HepG2 (cell line): ENCODE measurements at regions not wholly inside any gene's neighbourhood (a gene's known extent, or its start where the extent isn't known, plus 50 kb on each side); places are given as distances from the start of the nearest gene placed in this dataset.

ENCODE experiments used
- ATAC-seq: fragments of 200-7000 bp; cut with Tn5 transposase; 3 replicates; pipeline ENCODE4 v1.9.1; 2020; ENCODE audit warnings: mild to moderate bottlenecking, moderate library complexity
- BruUV-seq: library from RNA; stranded (reverse); fragments of 400-500 nt; replicated peaks from 2 replicates; lab custom pipeline; 2021; lab: Mats Ljungman, UMichigan
- CTCF ChIA-PET: fragments of 300-600 bp; formaldehyde crosslinking; extraction: SDS; loops from one replicate; lab custom pipeline; 2021; ENCODE audit warnings: low total read pairs, inconsistent platforms, low intra/inter-chr PET ratio; lab: Yijun Ruan, JAX
- POLR2A ChIA-PET: fragments of 350-600 bp; sonication (Branson Sonifier 250); formaldehyde crosslinking; loops from one replicate; lab custom pipeline; 2020; ENCODE audit warnings: antibody characterized with exemption, inconsistent platforms; lab: Yijun Ruan, JAX
- DNase-seq: peaks from one replicate; pipeline ENCODE4 v3.0.0-alpha.2; 2015; ENCODE audit warnings: low spot score
- FAIRE-seq: peaks from 3 replicates; lab custom pipeline; 2011; peaks lifted over from hg19 to GRCh38; lab: Jason Lieb, UNC
- H2AFZ ChIP-seq: one replicate; pipeline ENCODE4 v1.6.1; 2011; ENCODE audit warnings: low read length, inconsistent platforms
- H3K27ac ChIP-seq: fragments of 300-600 bp; 3 replicates; pipeline ENCODE4 v1.8.0; 2011; ENCODE audit warnings: mixed run types, mild to moderate bottlenecking, mixed read lengths, low read length, inconsistent platforms; ENCODE audit not compliant: insufficient read depth; ENCODE audit errors: extremely low read length
- H3K27me3 ChIP-seq, 2 experiments: fragments of 200-600 bp in 1 of 2; 2 replicates in 1 of 2; 3 replicates in 1 of 2; pipeline versions ENCODE4 v1.6.0 to v1.8.0; 2011; ENCODE audit warnings: low read length in 2 of 2, mild to moderate bottlenecking in 2 of 2, moderate library complexity in 2 of 2, inconsistent platforms in 1 of 2; ENCODE audit not compliant: insufficient read depth in 2 of 2, control insufficient read depth in 1 of 2
- H3K36me3 ChIP-seq, 2 experiments: fragments of 200-600 bp in 1 of 2; replicated peaks in 1 of 2; 2 replicates in 1 of 2; 3 replicates in 1 of 2; pipeline versions ENCODE4 v1.5.1 to v1.8.0; 2011; ENCODE audit warnings: low read length in 2 of 2, inconsistent platforms in 1 of 2; ENCODE audit not compliant: insufficient read depth in 2 of 2, control insufficient read depth in 1 of 2
- H3K4me1 ChIP-seq: 2 replicates; pipeline ENCODE4 v1.5.1; 2012; ENCODE audit warnings: low read length, inconsistent platforms; ENCODE audit not compliant: insufficient read depth
- H3K4me2 ChIP-seq: 2 replicates; pipeline ENCODE4 v1.6.0; 2011; ENCODE audit warnings: low read depth, low read length, inconsistent platforms
- H3K4me3 ChIP-seq, 3 experiments: fragments of 200-600 bp in 1 of 3; sonication (generic), shearing (Covaris generic) in 1 of 3; replicated peaks in 1 of 3; 2 replicates each; pipeline ENCODE4 v1.5.1; 2011 to 2016; ENCODE audit warnings: low read length in 3 of 3, inconsistent platforms in 2 of 3, low read depth in 2 of 3, mild to moderate bottlenecking in 2 of 3, control low read depth in 1 of 3, mixed read lengths in 1 of 3; ENCODE audit not compliant: insufficient read depth in 1 of 3
- H3K79me2 ChIP-seq: one replicate; pipeline ENCODE4 v1.6.1; 2011; ENCODE audit warnings: low read length, inconsistent platforms; ENCODE audit not compliant: insufficient read depth
- H3K9ac ChIP-seq: 2 replicates; pipeline ENCODE4 v1.6.0; 2011; ENCODE audit warnings: mild to moderate bottlenecking, low read depth, low read length, inconsistent platforms; ENCODE audit not compliant: insufficient read depth
- H3K9me3 ChIP-seq: 2 replicates; pipeline ENCODE4 v1.5.1; 2012; ENCODE audit warnings: mild to moderate bottlenecking, low read length
- H4K20me1 ChIP-seq: 2 replicates; pipeline ENCODE4 v1.6.0; 2011; ENCODE audit warnings: inconsistent platforms, mild to moderate bottlenecking, low read length, moderate library complexity; ENCODE audit not compliant: insufficient read depth
- ATM ChIP-seq: fragments of 450-650 bp; IDR thresholded peaks from 2 replicates; pipeline ENCODE4 v1.7.1; 2017; ENCODE audit warnings: mild to moderate bottlenecking, borderline replicate concordance
- KAT2B ChIP-seq: fragments of 150-350 bp; IDR thresholded peaks from 2 replicates; pipeline ENCODE4 v1.6.1; 2014; ENCODE audit warnings: low read depth, low read length, borderline replicate concordance
- KLF12 ChIP-seq: sonication (generic); formaldehyde crosslinking; IDR thresholded peaks from 2 replicates; pipeline ENCODE4 v1.4.0; 2020; ENCODE audit warnings: missing genetic modification reagents, borderline replicate concordance
- NFATC3 ChIP-seq: sonication (generic); formaldehyde crosslinking; IDR thresholded peaks from 2 replicates; pipeline ENCODE4 v1.5.1; 2020; ENCODE audit warnings: mild to moderate bottlenecking, missing genetic modification reagents
- NONO ChIP-seq, 2 experiments: fragments of 450-650 bp in 1 of 2; sonication (generic) in 1 of 2; formaldehyde crosslinking in 1 of 2; IDR thresholded peaks in 1 of 2; conservative IDR thresholded peaks in 1 of 2; 2 replicates each; pipeline versions ENCODE4 v1.6.1 to v1.8.0; 2017 to 2022; ENCODE audit warnings: mild to moderate bottlenecking in 1 of 2, missing genetic modification reagents in 1 of 2, moderate library complexity in 1 of 2
- SOX6 ChIP-seq, 2 experiments: fragments of 450-650 bp in 1 of 2; sonication (generic) in 1 of 2; formaldehyde crosslinking in 1 of 2; IDR thresholded peaks; 2 replicates each; pipeline versions ENCODE4 v1.4.0 to v1.6.1; 2017 to 2020; ENCODE audit warnings: antibody characterized with exemption in 1 of 2, mild to moderate bottlenecking in 1 of 2, missing genetic modification reagents in 1 of 2
- TAF15 ChIP-seq: fragments of 200-400 bp; formaldehyde crosslinking; IDR thresholded peaks from one replicate; pipeline ENCODE4 v1.6.1; 2018; ENCODE audit warnings: mild to moderate bottlenecking, low read depth, low read length; ENCODE audit not compliant: poor library complexity, severe bottlenecking
- XBP1 ChIP-seq: sonication (generic); formaldehyde crosslinking; IDR thresholded peaks from 2 replicates; pipeline ENCODE4 v1.5.0; 2020; ENCODE audit warnings: missing genetic modification reagents
- ZEB1 ChIP-seq: IDR thresholded peaks from 2 replicates; pipeline ENCODE4 v1.6.1; 2012; ENCODE audit warnings: mild to moderate bottlenecking, low read depth, inconsistent platforms; ENCODE audit not compliant: insufficient replicate concordance
- ZIK1 ChIP-seq: sonication (generic); formaldehyde crosslinking; IDR thresholded peaks from 2 replicates; pipeline ENCODE4 v1.5.0; 2020; ENCODE audit warnings: mild to moderate bottlenecking, low read depth, missing genetic modification reagents, borderline replicate concordance
- ZNF138 ChIP-seq: sonication (generic); formaldehyde crosslinking; IDR thresholded peaks from 2 replicates; pipeline ENCODE4 v1.5.0; 2020; ENCODE audit warnings: mild to moderate bottlenecking, low read depth, missing genetic modification reagents
- ZNF256 ChIP-seq: sonication (generic); formaldehyde crosslinking; conservative IDR thresholded peaks from 2 replicates; pipeline ENCODE4 v1.4.0; 2020; ENCODE audit warnings: missing genetic modification reagents
- ZNF558 ChIP-seq: sonication (generic); formaldehyde crosslinking; IDR thresholded peaks from 2 replicates; pipeline ENCODE4 v1.9.0; 2022; ENCODE audit warnings: mild to moderate bottlenecking, missing genetic modification reagents, borderline replicate concordance
- ZNF605 ChIP-seq: sonication (generic); formaldehyde crosslinking; IDR thresholded peaks from 2 replicates; pipeline ENCODE4 v1.8.0; 2022; ENCODE audit warnings: mild to moderate bottlenecking, missing genetic modification reagents
- ZNF781 ChIP-seq: sonication (generic); formaldehyde crosslinking; IDR thresholded peaks from 2 replicates; pipeline ENCODE4 v1.5.1; 2020; ENCODE audit warnings: borderline replicate concordance, mild to moderate bottlenecking, missing genetic modification reagents; ENCODE audit errors: not compliant biosample characterization
- WGBS: methylation state at CpG from one replicate; pipeline ENCODE4 v1.1.6; 2017; ENCODE audit warnings: low lambda C conversion rate; 5-methylcytosine and 5-hydroxymethylcytosine counted together
- in situ Hi-C: cut with HindIII; loops from 2 replicates; pipeline ENCODE4 v1.10.0; 2017; ENCODE audit warnings: low pct_unique_long_range_greater_than_20kb; ENCODE audit not compliant: extremely low pct_ligation_motif_present
- intact Hi-C: fragments of 100-400 bp; cut with micrococcal nuclease; formaldehyde crosslinking; loops from one replicate; pipeline ENCODE4 v1.10.0; 2022; ENCODE audit not compliant: unreplicated experiment
- TF ChIP-seq, protein P1 (sequence below): sonication (generic); formaldehyde crosslinking; IDR thresholded peaks from 2 replicates; pipeline ENCODE4 v1.8.0; 2022; ENCODE audit warnings: missing genetic modification reagents, low read depth, mild to moderate bottlenecking, borderline replicate concordance
- TF ChIP-seq, protein P2 (sequence below): sonication (generic); formaldehyde crosslinking; IDR thresholded peaks from 2 replicates; pipeline ENCODE4 v1.4.0; 2020; ENCODE audit warnings: missing genetic modification reagents
- TF ChIP-seq, protein P3 (sequence below): sonication (generic); formaldehyde crosslinking; IDR thresholded peaks from 2 replicates; pipeline ENCODE4 v1.4.0; 2020; ENCODE audit warnings: missing genetic modification reagents, borderline replicate concordance
- TF ChIP-seq, protein P4 (sequence below): sonication (generic); formaldehyde crosslinking; IDR thresholded peaks from 2 replicates; pipeline ENCODE4 v1.4.0; 2020; ENCODE audit warnings: low read depth, mild to moderate bottlenecking, missing genetic modification reagents
- TF ChIP-seq, protein P5 (sequence below): IDR thresholded peaks from 2 replicates; pipeline ENCODE4 v1.6.1; 2018; ENCODE audit warnings: missing genetic modification reagents, mild to moderate bottlenecking, missing compliant biosample characterization

DNA sequence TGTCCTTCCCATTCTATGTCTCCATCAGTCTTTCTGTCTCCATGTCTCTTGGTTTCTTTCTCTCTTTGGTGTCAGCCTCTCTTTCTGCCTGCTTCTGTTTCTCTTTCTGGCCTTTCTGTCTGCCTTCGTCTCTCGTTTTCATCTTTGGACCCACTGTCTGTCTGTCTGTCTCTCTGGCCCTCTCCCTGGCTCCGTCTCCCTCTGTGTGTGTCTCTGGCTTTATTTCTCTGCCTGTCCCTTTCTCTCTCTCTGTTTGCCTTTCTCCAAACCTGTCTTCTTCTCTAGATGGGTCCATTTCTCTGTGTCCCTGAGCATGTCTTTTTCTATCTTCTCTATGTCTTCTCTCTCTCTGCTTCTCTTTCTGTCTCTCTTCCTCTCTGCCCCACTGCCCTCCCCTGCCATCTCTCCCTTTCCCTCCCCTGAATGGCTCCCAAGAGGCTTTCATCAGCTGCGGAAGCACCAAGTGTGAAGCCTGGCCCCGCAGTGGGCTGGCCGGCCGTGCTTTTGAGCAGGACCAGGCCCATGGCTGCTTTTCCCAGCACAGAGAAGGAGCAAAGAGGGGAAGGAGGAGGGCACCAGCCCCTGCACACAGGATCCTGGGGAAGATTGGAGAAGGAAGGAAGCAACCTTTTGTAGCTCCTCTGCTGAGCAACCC, 57.4 kb downstream of the PJA1 start:
- no peak overlapping the region for H2AFZ ChIP-seq
- H3K4me3 ChIP-seq, result no peak overlapping the region
- H3K4me1 ChIP-seq, result no peaks in the 10 kb centered on the region
- H3K9ac ChIP-seq, result no peak overlapping the region
- TF ChIP-seq, protein P1, sequence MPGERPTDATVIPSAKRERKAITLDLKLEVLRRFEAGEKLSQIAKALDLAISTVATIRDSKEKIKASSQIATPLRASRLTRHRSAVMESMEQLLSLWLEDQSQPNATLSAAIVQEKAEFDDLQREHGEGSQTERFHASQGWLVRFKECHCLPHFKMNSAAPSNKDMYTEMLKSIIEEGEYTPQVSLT (CRISPR knock-in tag), result no peak
- TF ChIP-seq ZNF256 (CRISPR knock-in tag), result no peak
- no peak for TF ChIP-seq KLF12 (CRISPR knock-in tag)
- no peak for TF ChIP-seq ATM
- TF ChIP-seq NONO (IDR thresholded peaks at IDR 0.05), result no peak
- no peak for TF ChIP-seq NONO (CRISPR knock-in tag; conservative IDR thresholded peaks at IDR 0.05)
- TF ChIP-seq SOX6 (IDR thresholded peaks at IDR 0.05), result no peak
- TF ChIP-seq SOX6 (CRISPR knock-in tag; IDR thresholded peaks at IDR 0.05), result no peak
- no peak for TF ChIP-seq ZNF558 (CRISPR knock-in tag)
- TF ChIP-seq, protein P2, sequence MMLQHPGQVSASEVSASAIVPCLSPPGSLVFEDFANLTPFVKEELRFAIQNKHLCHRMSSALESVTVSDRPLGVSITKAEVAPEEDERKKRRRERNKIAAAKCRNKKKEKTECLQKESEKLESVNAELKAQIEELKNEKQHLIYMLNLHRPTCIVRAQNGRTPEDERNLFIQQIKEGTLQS (CRISPR knock-in tag), result no peak
- TF ChIP-seq, protein P3, sequence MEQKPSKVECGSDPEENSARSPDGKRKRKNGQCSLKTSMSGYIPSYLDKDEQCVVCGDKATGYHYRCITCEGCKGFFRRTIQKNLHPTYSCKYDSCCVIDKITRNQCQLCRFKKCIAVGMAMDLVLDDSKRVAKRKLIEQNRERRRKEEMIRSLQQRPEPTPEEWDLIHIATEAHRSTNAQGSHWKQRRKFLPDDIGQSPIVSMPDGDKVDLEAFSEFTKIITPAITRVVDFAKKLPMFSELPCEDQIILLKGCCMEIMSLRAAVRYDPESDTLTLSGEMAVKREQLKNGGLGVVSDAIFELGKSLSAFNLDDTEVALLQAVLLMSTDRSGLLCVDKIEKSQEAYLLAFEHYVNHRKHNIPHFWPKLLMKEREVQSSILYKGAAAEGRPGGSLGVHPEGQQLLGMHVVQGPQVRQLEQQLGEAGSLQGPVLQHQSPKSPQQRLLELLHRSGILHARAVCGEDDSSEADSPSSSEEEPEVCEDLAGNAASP (CRISPR knock-in tag), result no peak
- TF ChIP-seq ZNF605, result no peak
- TF ChIP-seq, protein P4, sequence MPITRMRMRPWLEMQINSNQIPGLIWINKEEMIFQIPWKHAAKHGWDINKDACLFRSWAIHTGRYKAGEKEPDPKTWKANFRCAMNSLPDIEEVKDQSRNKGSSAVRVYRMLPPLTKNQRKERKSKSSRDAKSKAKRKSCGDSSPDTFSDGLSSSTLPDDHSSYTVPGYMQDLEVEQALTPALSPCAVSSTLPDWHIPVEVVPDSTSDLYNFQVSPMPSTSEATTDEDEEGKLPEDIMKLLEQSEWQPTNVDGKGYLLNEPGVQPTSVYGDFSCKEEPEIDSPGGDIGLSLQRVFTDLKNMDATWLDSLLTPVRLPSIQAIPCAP, result no peak
- TF ChIP-seq ZNF781, result no peak
- TF ChIP-seq XBP1 (CRISPR knock-in tag), result no peak
- TF ChIP-seq ZEB1, result no peak
- TF ChIP-seq, protein P5, sequence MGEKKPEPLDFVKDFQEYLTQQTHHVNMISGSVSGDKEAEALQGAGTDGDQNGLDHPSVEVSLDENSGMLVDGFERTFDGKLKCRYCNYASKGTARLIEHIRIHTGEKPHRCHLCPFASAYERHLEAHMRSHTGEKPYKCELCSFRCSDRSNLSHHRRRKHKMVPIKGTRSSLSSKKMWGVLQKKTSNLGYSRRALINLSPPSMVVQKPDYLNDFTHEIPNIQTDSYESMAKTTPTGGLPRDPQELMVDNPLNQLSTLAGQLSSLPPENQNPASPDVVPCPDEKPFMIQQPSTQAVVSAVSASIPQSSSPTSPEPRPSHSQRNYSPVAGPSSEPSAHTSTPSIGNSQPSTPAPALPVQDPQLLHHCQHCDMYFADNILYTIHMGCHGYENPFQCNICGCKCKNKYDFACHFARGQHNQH (CRISPR knock-in tag), result no peak
- no peak for TF ChIP-seq ZIK1 (CRISPR knock-in tag)
- no peak for TF ChIP-seq NFATC3 (CRISPR knock-in tag)
- no peak for TF ChIP-seq TAF15
- TF ChIP-seq KAT2B, result no peak
- TF ChIP-seq ZNF138 (CRISPR knock-in tag), result no peak
- in situ Hi-C loops (no loop called here), intact Hi-C loops (no loop called here)
- BruUV-seq, result no TSS peak
- no peak for ATAC-seq
- CTCF ChIA-PET, result no interaction called here
- no peaks in the 10 kb centered on the region for H3K79me2 ChIP-seq
- no peak for DNase-seq
- 11% methylated on average over 7 of the region's 7 CpGs for WGBS
- no peaks in the 10 kb centered on the region for H3K36me3 ChIP-seq
- H3K27me3 ChIP-seq, result no peaks in the 10 kb centered on the region
- FAIRE-seq, result no peak
- H3K27ac ChIP-seq, result no peak overlapping the region
- H4K20me1 ChIP-seq, result no peaks in the 10 kb centered on the region
- H3K4me2 ChIP-seq, result no peak overlapping the region
- H3K9me3 ChIP-seq, result no peaks in the 10 kb centered on the region
- POLR2A ChIA-PET, result no interaction called here
